HG02884 (cell line): ENCODE measurements at regions not wholly inside any gene's neighbourhood (a gene's known extent, or its start where the extent isn't known, plus 50 kb on each side); places are given as distances from the start of the nearest gene placed in this dataset.

Experiments used
- ATAC-seq: cut with Tn5 transposase; IDR thresholded peaks from one replicate; pipeline ENCODE4 v1.9.1; 2021; ENCODE audit warnings: mild to moderate bottlenecking, moderate library complexity; ENCODE audit not compliant: unreplicated experiment

- no peak for ATAC-seq
Measured at GRCh38 chr9:86460216-86461002, 106.2 kb upstream of the TUT7 start.

- ATAC-seq = no peak
Measured at GRCh38 chr9:86459599-86460155, 105.5 kb upstream of the TUT7 start.

GRCh38 chr9:86459191-86459590, 105.0 kb upstream of the TUT7 start:
- no peak for ATAC-seq

- ATAC-seq = no peak
Measured at GRCh38 chr9:86458191-86458855, 104.1 kb upstream of the TUT7 start.

GRCh38 chr9:86456416-86456815, 102.2 kb upstream of the TUT7 start:
- ATAC-seq = no peak

GRCh38 chr9:86454701-86455615, 100.7 kb upstream of the TUT7 start:
- ATAC-seq = no peak

- no peak for ATAC-seq
Measured at GRCh38 chr9:86452201-86452828, 98.1 kb upstream of the TUT7 start.

GRCh38 chr9:86449246-86449645, 95.0 kb upstream of the TUT7 start:
- no peak for ATAC-seq

GRCh38 chr9:86445671-86446070, 91.5 kb upstream of the TUT7 start:
- no peak for ATAC-seq

- no peak for ATAC-seq
Measured at GRCh38 chr9:86443992-86444391, 89.8 kb upstream of the TUT7 start.

- no peak for ATAC-seq
Measured at GRCh38 chr9:86434039-86434726, 80.0 kb upstream of the TUT7 start.

- no peak for ATAC-seq
Measured at GRCh38 chr9:86424251-86424891, 70.2 kb upstream of the TUT7 start.

- ATAC-seq = no peak
Measured at GRCh38 chr9:86413971-86414880, 60.0 kb upstream of the TUT7 start.

GRCh38 chr9:86410281-86410680, 56.1 kb upstream of the TUT7 start:
- ATAC-seq = no peak

GRCh38 chr9:86408121-86408520, 53.9 kb upstream of the TUT7 start:
- ATAC-seq = no peak

GRCh38 chr9:86407022-86407421, 52.8 kb upstream of the TUT7 start:
- no peak for ATAC-seq

- ATAC-seq = no peak
Measured at GRCh38 chr9:86406366-86406765, 52.2 kb upstream of the TUT7 start.

- ATAC-seq = no peak
Measured at GRCh38 chr9:86405926-86406325, 51.7 kb upstream of the TUT7 start.

GRCh38 chr9:86405086-86405491, 50.9 kb upstream of the TUT7 start:
- ATAC-seq = no peak
